Transverse colon (tissue), 4 donors: ENCODE measurements at regions not wholly inside any gene's neighbourhood (a gene's known extent, or its start where the extent isn't known, plus 50 kb on each side); places are given as distances from the start of the nearest gene placed in this dataset.

ENCODE experiments used
- DNase-seq: peaks from one replicate; pipeline ENCODE4 v3.0.0-alpha.2; 2019
- H3K27ac ChIP-seq, 4 donors: fragments of 200-600 bp; sonication (generic); 2 replicates each; pipeline ENCODE4 v1.5.1; 2016 to 2018; ENCODE audit warnings: inconsistent platforms in 4 of 4
- H3K27me3 ChIP-seq: fragments of 200-600 bp; sonication (generic); 2 replicates; pipeline ENCODE4 v1.5.1; 2017; ENCODE audit warnings: inconsistent platforms
- H3K36me3 ChIP-seq, 4 donors: fragments of 200-600 bp; sonication (generic); 2 replicates each; pipeline ENCODE4 v1.5.1; 2017 to 2019; ENCODE audit warnings: inconsistent platforms in 4 of 4
- H3K4me1 ChIP-seq, 4 donors: fragments of 200-600 bp; sonication (generic); 2 replicates each; pipeline ENCODE4 v1.5.1; 2017 to 2020; ENCODE audit warnings: inconsistent platforms in 4 of 4
- H3K4me3 ChIP-seq, 4 donors: fragments of 200-600 bp; sonication (generic); 1 replicate in 1 of 4; 2 replicates in 3 of 4; pipeline versions ENCODE4 v1.5.1 to v1.6.1; 2017 to 2019; ENCODE audit warnings: inconsistent platforms in 4 of 4
- H3K9me3 ChIP-seq, 2 donors: fragments of 200-600 bp; sonication (generic); 2 replicates each; pipeline ENCODE4 v1.5.1; 2017 to 2019; ENCODE audit warnings: inconsistent platforms in 2 of 2
- CTCF ChIP-seq, 5 experiments: fragments of 200-600 bp in 3 of 5; fragments of 450-650 bp in 2 of 5; sonication (generic) in 3 of 5; IDR thresholded peaks; 1 replicate in 2 of 5; 2 replicates in 3 of 5; pipeline ENCODE4 v1.5.1; 2016 to 2017; ENCODE audit warnings: antibody characterized with exemption in 5 of 5, inconsistent platforms in 3 of 5, mild to moderate bottlenecking in 2 of 5, moderate library complexity in 1 of 5
- EP300 ChIP-seq: sonication (generic); formaldehyde crosslinking; IDR thresholded peaks from one replicate; pipeline ENCODE4 v1.6.1; 2017; ENCODE audit warnings: antibody characterized with exemption, low read depth
- POLR2A ChIP-seq: fragments of 450-650 bp; IDR thresholded peaks from one replicate; pipeline ENCODE4 v1.6.1; 2016; ENCODE audit warnings: antibody characterized with exemption, mild to moderate bottlenecking, moderate library complexity
- POLR2AphosphoS5 ChIP-seq, 3 donors: sonication (generic); formaldehyde crosslinking; IDR thresholded peaks; one replicate each; pipeline ENCODE4 v1.6.1; 2016; ENCODE audit warnings: antibody characterized with exemption in 3 of 3
- WGBS, 2 donors: methylation state at CpG; one replicate each; pipeline ENCODE4 v1.1.5; 2018; ENCODE audit warnings: low coverage in 1 of 2; 5-methylcytosine and 5-hydroxymethylcytosine counted together
- in situ Hi-C, 4 donors: fragments of 200-750 bp; cut with MboI; loops; one replicate each; pipeline versions ENCODE4 v1.15.0 to v1.15.1; 2017; ENCODE audit warnings: low sequenced_read_pairs in 3 of 4, low pct_ligation_motif_present in 1 of 4, low pct_unique_long_range_greater_than_20kb in 1 of 4
- intact Hi-C: fragments of 100-400 bp; cut with DNase I; formaldehyde crosslinking; loops from one replicate; pipeline ENCODE4 v1.15.1; 2023; ENCODE audit warnings: low total_unique reads

DNA sequence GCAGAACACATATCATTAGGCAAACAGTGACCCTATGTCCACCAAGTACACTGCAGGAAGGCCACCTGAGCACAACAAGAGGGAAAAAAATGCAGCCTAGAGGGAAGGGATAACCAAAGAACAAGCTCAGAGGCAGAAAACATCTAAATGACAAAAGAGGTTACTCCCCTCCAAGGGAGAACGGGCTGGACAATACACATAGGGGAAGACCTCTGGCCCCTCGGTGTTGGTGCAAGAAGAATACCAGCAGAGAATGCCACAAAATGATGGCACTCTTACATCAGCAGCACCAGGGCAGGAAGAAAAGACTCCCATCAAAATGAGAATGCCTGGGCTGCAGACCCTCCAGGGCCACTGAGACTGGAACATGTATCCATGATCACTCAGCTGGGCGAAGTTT lies 66.6 kb upstream of the OPCML start:
- no peak for TF ChIP-seq EP300
- no peak for TF ChIP-seq POLR2A
- TF ChIP-seq CTCF (IDR thresholded peaks at IDR 0.05), result no peak
- TF ChIP-seq POLR2AphosphoS5 (IDR thresholded peaks at IDR 0.05), result no peak
- WGBS, 2 donors, result 50 to 58% methylated on average over 3 of the region's 3 CpGs

GRCh38 chr11:133597236-133597635 lies 64.9 kb upstream of the OPCML start:
- TF ChIP-seq CTCF (IDR thresholded peaks at IDR 0.05) (no peak), POLR2AphosphoS5 (IDR thresholded peaks at IDR 0.05) (no peak), POLR2A (no peak), EP300 (no peak)
- in situ Hi-C loops, result no loop called here

More for the DNA sequence above, 66.6 kb upstream of the OPCML start:
- no peaks in the 10 kb centered on the region for H3K9me3 ChIP-seq
- H3K4me3 ChIP-seq, result no peak overlapping the region
- in situ Hi-C loops (no loop called here), intact Hi-C loops (no loop called here)
- H3K4me1 ChIP-seq, result no peaks in the 10 kb centered on the region
- H3K36me3 ChIP-seq, result no peaks in the 10 kb centered on the region
- H3K27ac ChIP-seq, result no peak overlapping the region
- no peaks in the 10 kb centered on the region for H3K27me3 ChIP-seq
- no peak for DNase-seq

DNA sequence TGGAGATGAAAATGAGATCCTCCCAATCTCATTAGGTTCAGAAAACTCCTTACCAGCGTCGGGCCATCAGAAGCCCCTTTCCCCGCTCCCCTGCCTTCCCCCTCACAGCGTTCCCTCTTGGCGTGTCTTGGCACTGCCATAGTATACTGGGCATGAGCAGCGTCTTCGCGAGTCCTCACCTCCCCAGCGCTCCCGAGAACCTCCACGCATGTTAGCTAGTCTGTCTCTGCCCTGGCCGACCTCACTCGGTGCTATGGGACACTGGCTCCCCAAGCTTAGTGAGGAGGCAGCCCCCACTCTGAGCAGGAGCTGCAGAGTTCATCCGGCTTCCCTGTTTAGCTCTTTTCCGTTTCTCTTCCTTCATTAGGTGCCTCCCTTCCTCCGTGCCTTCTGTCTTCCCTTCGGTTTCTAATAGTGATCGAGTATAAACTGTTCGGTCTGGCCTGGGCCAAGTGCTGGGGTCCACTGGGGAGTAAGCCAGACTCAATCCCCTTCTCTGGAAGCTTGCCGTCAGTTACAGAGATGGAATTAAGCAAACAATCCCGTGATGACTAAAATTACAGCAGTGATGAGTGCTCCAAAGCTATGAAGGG lies 63.8 kb upstream of the OPCML start:
- Histone ChIP-seq H3K9me3 (peaks cover 0 to 5% of the 10 kb centered on the region in 2 donors), H3K4me3 (no peak overlapping the region), H3K27me3 (no peaks in the 10 kb centered on the region), H3K27ac (no peak overlapping the region), H3K36me3 (no peaks in the 10 kb centered on the region), H3K4me1 (no peaks in the 10 kb centered on the region)
- intact Hi-C loops (no loop called here), in situ Hi-C loops (no loop called here)
- TF ChIP-seq POLR2AphosphoS5 (IDR thresholded peaks at IDR 0.05), result no peak
- 60 to 89% methylated on average over 3 to 21 of the region's 21 CpGs for WGBS, 2 donors
- DNase-seq, result no peak

More at GRCh38 chr11:133597236-133597635, 64.9 kb upstream of the OPCML start:
- Histone ChIP-seq H3K27me3 (no peaks in the 10 kb centered on the region), H3K9me3 (peaks cover 0 to 3% of the 10 kb centered on the region in 2 donors), H3K4me1 (no peaks in the 10 kb centered on the region), H3K36me3 (no peaks in the 10 kb centered on the region), H3K27ac (no peak overlapping the region), H3K4me3 (no peak overlapping the region)
- DNase-seq, result no peak
- 61 to 86% methylated on average over 3 of the region's 3 CpGs for WGBS, 2 donors
- intact Hi-C loops, result no loop called here

- DNase-seq, result no peak
- TF ChIP-seq POLR2A, result no peak
- no peak for TF ChIP-seq CTCF (IDR thresholded peaks at IDR 0.05)
- no peak for TF ChIP-seq POLR2AphosphoS5 (IDR thresholded peaks at IDR 0.05)
- TF ChIP-seq EP300, result no peak
- 74 to 83% methylated on average over 2 of the region's 2 CpGs for WGBS, 2 donors
- Histone ChIP-seq H3K27ac (no peak overlapping the region), H3K9me3 (peaks cover 0 to 5% of the 10 kb centered on the region in 2 donors), H3K36me3 (no peaks in the 10 kb centered on the region), H3K4me3 (no peak overlapping the region), H3K27me3 (no peaks in the 10 kb centered on the region), H3K4me1 (no peaks in the 10 kb centered on the region)
- intact Hi-C loops (no loop called here), in situ Hi-C loops (no loop called here)
These were observed 60.7 kb upstream of the OPCML start for GRCh38 chr11:133593036-133593435.

DNA sequence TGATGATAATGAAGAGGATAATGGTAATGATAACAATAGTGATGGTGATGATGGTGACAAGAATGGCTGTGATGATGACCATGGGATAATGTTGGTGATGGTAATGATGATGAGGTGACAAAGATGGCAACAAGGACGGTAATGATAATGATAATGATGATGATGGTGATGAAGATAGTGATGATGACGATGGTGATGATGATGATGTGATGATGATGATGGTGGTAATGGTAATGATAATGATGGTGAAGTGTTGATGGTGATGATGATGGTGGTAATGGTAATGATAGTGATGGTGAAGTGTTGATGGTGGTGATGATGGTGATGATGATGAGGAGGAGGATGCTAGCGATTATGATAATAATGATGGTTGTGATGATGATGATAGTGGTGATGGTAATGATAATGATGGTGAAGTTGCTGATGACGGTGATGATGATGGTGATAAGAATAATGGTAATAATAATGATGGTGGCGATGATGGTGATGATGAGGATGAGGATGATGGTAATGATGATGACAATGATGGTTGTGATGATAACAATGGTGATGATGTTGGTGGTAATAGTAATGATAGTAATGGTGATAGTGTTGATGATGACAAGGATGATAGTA lies 54.7 kb upstream of the OPCML start:
- no peaks in the 10 kb centered on the region for H3K4me1 ChIP-seq
- 87% methylated on average over 5 of the region's 5 CpGs for WGBS, 2 donors
- intact Hi-C loops (no loop called here), in situ Hi-C loops (no loop called here)
- no peaks in the 10 kb centered on the region for H3K9me3 ChIP-seq
- H3K27ac ChIP-seq, result no peak overlapping the region
- H3K27me3 ChIP-seq, result no peaks in the 10 kb centered on the region
- no peaks in the 10 kb centered on the region for H3K36me3 ChIP-seq
- no peak overlapping the region for H3K4me3 ChIP-seq
- DNase-seq, result no peak
- TF ChIP-seq EP300 (no peak), POLR2AphosphoS5 (IDR thresholded peaks at IDR 0.05) (no peak), CTCF (IDR thresholded peaks at IDR 0.05) (no peak), POLR2A (no peak)
